HL-60 (cell line): ENCODE measurements at regions not wholly inside any gene's neighbourhood (a gene's known extent, or its start where the extent isn't known, plus 50 kb on each side); places are given as distances from the start of the nearest gene placed in this dataset.

Experiments used
- CTCF ChIP-seq: IDR thresholded peaks from one replicate; pipeline ENCODE4 v1.5.1; 2011; ENCODE audit warnings: low read length, control low read depth, inconsistent platforms; ENCODE audit not compliant: insufficient read depth
- POLR2AphosphoS5 ChIP-seq: IDR thresholded peaks from 2 replicates; pipeline ENCODE4 v1.6.1; 2012; ENCODE audit warnings: low read depth

- TF ChIP-seq CTCF (no peak), POLR2AphosphoS5 (no peak)
These were observed 111.0 kb upstream of the CDH20 start for GRCh38 chr18:61222206-61222605.
